CD14-positive monocyte (primary cell): ENCODE measurements at regions not wholly inside any gene's neighbourhood (a gene's known extent, or its start where the extent isn't known, plus 50 kb on each side); places are given as distances from the start of the nearest gene placed in this dataset.

Experiments used
- DNase-seq, 3 donors: peaks; one replicate each; pipeline ENCODE4 v3.0.0-alpha.2; 2011 to 2022
- H2AFZ ChIP-seq: 2 replicates; pipeline ENCODE4 v1.6.0; 2012; ENCODE audit warnings: mild to moderate bottlenecking, low read depth, low read length, inconsistent platforms; ENCODE audit not compliant: insufficient read depth, poor library complexity, severe bottlenecking
- H3K27ac ChIP-seq, 2 donors: 1 replicate in 1 of 2; 2 replicates in 1 of 2; pipeline ENCODE4 v1.5.1; 2012 to 2013; ENCODE audit warnings: low read length in 2 of 2, control low read depth in 1 of 2, inconsistent platforms in 1 of 2, low read depth in 1 of 2, mild to moderate bottlenecking in 1 of 2
- H3K27me3 ChIP-seq, 2 donors: one replicate each; pipeline versions ENCODE4 v1.6.0 to v1.6.1; 2011 to 2013; ENCODE audit warnings: low read length in 2 of 2; ENCODE audit not compliant: control insufficient read depth in 2 of 2, insufficient read depth in 2 of 2
- H3K36me3 ChIP-seq, 2 donors: replicated peaks in 1 of 2; 1 replicate in 1 of 2; 2 replicates in 1 of 2; pipeline versions ENCODE4 v1.5.1 to v1.6.1; 2012 to 2013; ENCODE audit warnings: low read length in 2 of 2, control low read depth in 1 of 2, inconsistent platforms in 1 of 2, mild to moderate bottlenecking in 1 of 2; ENCODE audit not compliant: insufficient read depth in 2 of 2, control insufficient read depth in 1 of 2
- H3K4me1 ChIP-seq, 2 donors: 1 replicate in 1 of 2; 2 replicates in 1 of 2; pipeline versions ENCODE4 v1.5.1 to v1.6.1; 2012 to 2013; ENCODE audit warnings: low read length in 2 of 2, control low read depth in 1 of 2, inconsistent platforms in 1 of 2, mild to moderate bottlenecking in 1 of 2, moderate library complexity in 1 of 2; ENCODE audit not compliant: insufficient read depth in 2 of 2, control insufficient read depth in 1 of 2
- H3K4me2 ChIP-seq: replicated peaks from 2 replicates; pipeline ENCODE3; 2012; ENCODE audit warnings: low read length, moderate library complexity, mild to moderate bottlenecking; ENCODE audit not compliant: poor library complexity, severe bottlenecking; ENCODE audit errors: extremely low read depth
- H3K4me3 ChIP-seq, 3 experiments: fragments of 200-600 bp in 1 of 3; sonication (generic) in 1 of 3; replicated peaks in 1 of 3; 1 replicate in 2 of 3; 2 replicates in 1 of 3; pipeline ENCODE4 v1.5.1; 2011 to 2013; ENCODE audit warnings: low read length in 3 of 3, mild to moderate bottlenecking in 3 of 3, control low read depth in 2 of 3, low read depth in 2 of 3, inconsistent platforms in 1 of 3, moderate library complexity in 1 of 3
- H3K79me2 ChIP-seq: 2 replicates; pipeline ENCODE4 v1.6.0; 2012; ENCODE audit warnings: mild to moderate bottlenecking, control low read depth, inconsistent platforms, low read length, moderate library complexity; ENCODE audit not compliant: insufficient read depth
- H3K9ac ChIP-seq: 2 replicates; pipeline ENCODE4 v1.6.0; 2017; ENCODE audit warnings: low read length, mild to moderate bottlenecking; ENCODE audit not compliant: insufficient read depth, poor library complexity, severe bottlenecking
- H3K9me3 ChIP-seq, 2 donors: replicated peaks in 1 of 2; 1 replicate in 1 of 2; 2 replicates in 1 of 2; pipeline versions ENCODE4 v1.5.1 to v1.6.1; 2012 to 2013; ENCODE audit warnings: low read length in 2 of 2, control low read depth in 1 of 2; ENCODE audit not compliant: control insufficient read depth in 1 of 2, insufficient read depth in 1 of 2
- H4K20me1 ChIP-seq: 2 replicates; pipeline ENCODE4 v1.6.0; 2012; ENCODE audit warnings: mild to moderate bottlenecking, low read length, control low read depth, moderate library complexity; ENCODE audit not compliant: insufficient read depth
- H3K27ac Mint-ChIP-seq, 7 donors: one replicate each; pipeline ENCODE4 v1.8.0; 2020; ENCODE audit warnings: mild to moderate bottlenecking in 7 of 7, mixed read lengths in 7 of 7, moderate library complexity in 6 of 7, inconsistent platforms in 2 of 7
- H3K27me3 Mint-ChIP-seq, 3 donors: one replicate each; pipeline ENCODE4 v1.8.0; 2021 to 2022; ENCODE audit warnings: low read depth in 3 of 3, mild to moderate bottlenecking in 3 of 3, mixed read lengths in 3 of 3, moderate library complexity in 3 of 3, inconsistent platforms in 1 of 3
- H3K36me3 Mint-ChIP-seq, 2 donors: one replicate each; pipeline ENCODE4 v1.8.0; 2020; ENCODE audit warnings: mixed read lengths in 2 of 2, inconsistent platforms in 1 of 2, mild to moderate bottlenecking in 1 of 2
- H3K4me1 Mint-ChIP-seq: one replicate; pipeline ENCODE4 v1.8.0; 2020; ENCODE audit warnings: mild to moderate bottlenecking, mixed read lengths
- H3K4me3 Mint-ChIP-seq, 2 donors: one replicate each; pipeline ENCODE4 v1.8.0; 2020; ENCODE audit warnings: mild to moderate bottlenecking in 2 of 2, mixed read lengths in 2 of 2, moderate library complexity in 1 of 2
- H3K9me3 Mint-ChIP-seq, 7 donors: one replicate each; pipeline ENCODE4 v1.8.0; 2020 to 2022; ENCODE audit warnings: mixed read lengths in 7 of 7, mild to moderate bottlenecking in 6 of 7, moderate library complexity in 6 of 7, inconsistent platforms in 2 of 7
- CTCF ChIP-seq: fragments of 200-600 bp; IDR thresholded peaks from one replicate; pipeline ENCODE4 v1.8.0; 2022; ENCODE audit warnings: antibody characterized with exemption, mild to moderate bottlenecking
- WGBS: methylation state at CpG from one replicate; pipeline ENCODE4 v1.1.5; 2013; ENCODE audit warnings: missing lambda C conversion rate; ENCODE audit not compliant: insufficient coverage; 5-methylcytosine and 5-hydroxymethylcytosine counted together
- intact Hi-C, 2 donors: fragments of 100-400 bp; cut with micrococcal nuclease; formaldehyde crosslinking; loops; one replicate each; pipeline versions ENCODE4 v1.15.0 to v1.15.1; 2023

- Mint-ChIP-seq H3K9me3 (peaks cover 0 to 16% (median 10%) of the 10 kb centered on the region in 7 donors), H3K27me3 (no peaks in the 10 kb centered on the region), H3K27ac (no peak overlapping the region), H3K4me3 (no peak overlapping the region), H3K4me1 (no peaks in the 10 kb centered on the region), H3K36me3 (no peaks in the 10 kb centered on the region)
- Histone ChIP-seq H3K79me2 (no peaks in the 10 kb centered on the region), H3K27me3 (no peaks in the 10 kb centered on the region), H3K4me3 (no peak overlapping the region), H4K20me1 (no peaks in the 10 kb centered on the region), H3K4me1 (no peaks in the 10 kb centered on the region), H2AFZ (no peak overlapping the region), H3K27ac (no peak overlapping the region), H3K9me3 (peaks cover 8 to 19% of the 10 kb centered on the region in 2 donors), H3K36me3 (no peaks in the 10 kb centered on the region), H3K9ac (no peak overlapping the region), H3K4me2 (no peak overlapping the region)
- no peak for DNase-seq
- intact Hi-C loops, result no loop called here
- WGBS, result 81% methylated on average over 4 of the region's 5 CpGs
- TF ChIP-seq CTCF, result no peak
Measured at GRCh38 chr13:67341406-67341805, 111.3 kb upstream of the PCDH9 start.

DNA sequence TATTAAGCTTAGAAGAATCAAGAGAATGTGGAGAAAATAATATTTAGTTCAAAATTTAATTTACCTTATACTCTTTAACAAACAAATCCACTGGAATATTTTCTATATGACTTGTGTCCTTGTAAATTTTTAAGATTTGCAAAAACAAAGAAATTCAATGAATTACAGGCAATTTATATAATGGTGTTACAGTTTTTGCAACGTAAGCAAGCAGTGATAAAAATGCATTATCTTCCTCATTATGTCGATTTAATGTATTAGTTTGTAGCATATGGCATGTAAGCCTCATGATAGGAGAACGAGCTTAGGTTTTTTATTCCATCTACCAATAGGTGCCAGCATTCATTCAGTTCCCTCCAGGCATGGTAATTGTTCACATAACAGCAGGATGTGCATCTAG lies 100.0 kb upstream of the PCDH9 start:
- H3K4me3 ChIP-seq, result no peak overlapping the region
- H3K9me3 ChIP-seq, result no peaks in the 10 kb centered on the region
- no peaks in the 10 kb centered on the region for H3K27me3 ChIP-seq
- H3K9me3 Mint-ChIP-seq, result peaks cover 0 to 3% (median 0%) of the 10 kb centered on the region in 7 donors
- no peak overlapping the region for H2AFZ ChIP-seq
- H3K9ac ChIP-seq, result no peak overlapping the region
- H3K4me2 ChIP-seq, result no peak overlapping the region
- no peaks in the 10 kb centered on the region for H3K79me2 ChIP-seq
- H3K36me3 ChIP-seq, result no peaks in the 10 kb centered on the region
- no peaks in the 10 kb centered on the region for H3K4me1 ChIP-seq
- TF ChIP-seq CTCF, result no peak
- peaks cover 0 to 2% (median 0%) of the 10 kb centered on the region in 3 donors for H3K27me3 Mint-ChIP-seq
- H3K4me1 Mint-ChIP-seq, result no peaks in the 10 kb centered on the region
- H3K36me3 Mint-ChIP-seq, result no peaks in the 10 kb centered on the region
- no peaks in the 10 kb centered on the region for H4K20me1 ChIP-seq
- no CpG with 5 or more reads among the region's 3 CpGs for WGBS
- H3K27ac Mint-ChIP-seq, result no peak overlapping the region
- H3K27ac ChIP-seq, result no peak overlapping the region
- H3K4me3 Mint-ChIP-seq, result no peak overlapping the region
- intact Hi-C loops, result no loop called here
- DNase-seq, result no peak
